Fibroblast of mammary gland (primary cell): ENCODE measurements at regions not wholly inside any gene's neighbourhood (a gene's known extent, or its start where the extent isn't known, plus 50 kb on each side); places are given as distances from the start of the nearest gene placed in this dataset.

Experiments used
- DNase-seq: peaks from one replicate; pipeline ENCODE4 v3.0.0-alpha.2; 2010; ENCODE audit warnings: low read depth
- H3K4me3 ChIP-seq: 2 replicates; pipeline ENCODE4 v1.5.1; 2011; ENCODE audit warnings: low read depth, mild to moderate bottlenecking, low read length, moderate library complexity; ENCODE audit not compliant: control insufficient read depth
- TF ChIP-seq, protein P1 (sequence below): conservative IDR thresholded peaks from 2 replicates; pipeline ENCODE4 v1.5.1; 2011; ENCODE audit warnings: low read depth, low read length, inconsistent platforms; ENCODE audit not compliant: control insufficient read depth, insufficient read depth

DNA sequence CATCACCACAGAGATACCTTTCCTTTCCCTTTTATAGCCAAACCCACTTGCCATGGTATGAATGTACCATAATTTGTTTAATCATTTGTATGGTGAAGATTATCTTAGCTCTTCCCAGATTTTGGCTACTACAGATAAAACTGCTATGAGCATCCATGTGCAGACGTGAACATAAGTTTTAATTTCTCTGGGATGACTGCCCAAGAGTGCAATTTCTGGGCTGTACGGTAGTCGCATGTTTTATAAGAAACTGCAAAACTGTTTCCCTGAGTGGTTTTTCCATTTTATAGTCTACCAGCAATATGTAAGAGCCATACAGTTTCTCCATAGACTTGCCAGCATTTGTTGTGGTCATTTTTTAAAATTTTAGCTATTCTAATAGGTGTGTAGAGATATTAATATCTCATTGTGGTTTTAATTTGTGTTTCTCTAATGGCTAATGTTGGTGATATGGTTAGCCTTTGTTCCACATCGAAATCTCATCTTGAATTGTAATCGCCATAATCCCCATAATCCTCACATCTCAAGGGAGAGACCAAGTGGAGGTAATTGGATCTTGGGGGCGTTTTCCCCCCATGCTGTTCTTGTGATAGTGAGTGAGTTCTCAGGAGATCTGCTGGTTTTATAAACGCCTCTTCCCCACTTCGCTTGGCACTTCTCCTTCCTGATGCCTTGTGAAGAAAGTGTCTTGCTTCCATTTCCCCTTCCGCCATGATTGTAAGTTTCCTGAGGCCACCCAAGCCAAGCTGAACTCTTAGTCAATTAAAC, 628.5 kb upstream of the KLHL29 start:
- TF ChIP-seq, protein P1, sequence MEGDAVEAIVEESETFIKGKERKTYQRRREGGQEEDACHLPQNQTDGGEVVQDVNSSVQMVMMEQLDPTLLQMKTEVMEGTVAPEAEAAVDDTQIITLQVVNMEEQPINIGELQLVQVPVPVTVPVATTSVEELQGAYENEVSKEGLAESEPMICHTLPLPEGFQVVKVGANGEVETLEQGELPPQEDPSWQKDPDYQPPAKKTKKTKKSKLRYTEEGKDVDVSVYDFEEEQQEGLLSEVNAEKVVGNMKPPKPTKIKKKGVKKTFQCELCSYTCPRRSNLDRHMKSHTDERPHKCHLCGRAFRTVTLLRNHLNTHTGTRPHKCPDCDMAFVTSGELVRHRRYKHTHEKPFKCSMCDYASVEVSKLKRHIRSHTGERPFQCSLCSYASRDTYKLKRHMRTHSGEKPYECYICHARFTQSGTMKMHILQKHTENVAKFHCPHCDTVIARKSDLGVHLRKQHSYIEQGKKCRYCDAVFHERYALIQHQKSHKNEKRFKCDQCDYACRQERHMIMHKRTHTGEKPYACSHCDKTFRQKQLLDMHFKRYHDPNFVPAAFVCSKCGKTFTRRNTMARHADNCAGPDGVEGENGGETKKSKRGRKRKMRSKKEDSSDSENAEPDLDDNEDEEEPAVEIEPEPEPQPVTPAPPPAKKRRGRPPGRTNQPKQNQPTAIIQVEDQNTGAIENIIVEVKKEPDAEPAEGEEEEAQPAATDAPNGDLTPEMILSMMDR = no peak
- DNase-seq = no peak
- no peak overlapping the region for H3K4me3 ChIP-seq

DNA sequence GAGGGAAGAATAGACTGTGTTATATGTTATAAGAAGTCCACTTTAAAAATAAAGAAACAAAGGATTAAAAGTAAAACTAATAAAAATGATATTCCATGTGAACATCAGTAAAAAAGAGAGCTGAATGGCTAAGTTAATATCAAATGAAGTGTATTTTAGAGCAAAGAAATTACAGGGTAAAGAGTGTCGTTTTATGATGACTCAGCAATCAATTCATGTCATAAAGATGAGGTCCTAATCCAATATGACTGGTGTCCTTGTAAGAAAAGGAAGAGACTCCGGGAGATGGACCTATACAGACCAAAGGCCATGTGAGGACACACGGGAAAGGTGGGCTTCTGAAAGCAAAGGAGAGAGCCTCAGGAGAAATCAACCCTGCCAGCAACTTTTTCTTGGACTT, 615.5 kb upstream of the KLHL29 start:
- no peak for DNase-seq
- no peak overlapping the region for H3K4me3 ChIP-seq
- TF ChIP-seq, protein P1 = no peak

- H3K4me3 ChIP-seq = no peak overlapping the region
- TF ChIP-seq, protein P1 = no peak
- DNase-seq = no peak
These were observed 600.4 kb upstream of the KLHL29 start for GRCh38 chr2:22784566-22784965.

DNA sequence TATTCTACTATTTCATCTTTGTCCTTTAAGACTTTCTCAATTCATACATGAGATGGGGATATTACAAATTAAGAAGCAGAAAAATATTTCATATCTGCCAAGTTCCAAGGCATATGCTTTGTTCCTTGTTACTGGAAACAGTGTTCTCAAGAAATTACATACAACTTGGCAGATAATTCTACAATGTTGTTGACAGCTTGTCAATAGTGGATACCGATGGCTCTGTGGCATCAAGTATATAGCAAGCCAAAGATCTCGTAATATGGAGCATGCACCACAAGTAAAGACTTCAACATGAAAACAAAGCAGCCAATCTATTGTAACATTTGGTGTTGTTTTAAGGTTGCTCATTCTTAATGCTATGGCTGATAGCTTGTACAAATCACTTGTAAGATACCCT, 598.2 kb upstream of the KLHL29 start:
- DNase-seq = no peak
- H3K4me3 ChIP-seq = no peak overlapping the region
- TF ChIP-seq, protein P1 = no peak

DNA sequence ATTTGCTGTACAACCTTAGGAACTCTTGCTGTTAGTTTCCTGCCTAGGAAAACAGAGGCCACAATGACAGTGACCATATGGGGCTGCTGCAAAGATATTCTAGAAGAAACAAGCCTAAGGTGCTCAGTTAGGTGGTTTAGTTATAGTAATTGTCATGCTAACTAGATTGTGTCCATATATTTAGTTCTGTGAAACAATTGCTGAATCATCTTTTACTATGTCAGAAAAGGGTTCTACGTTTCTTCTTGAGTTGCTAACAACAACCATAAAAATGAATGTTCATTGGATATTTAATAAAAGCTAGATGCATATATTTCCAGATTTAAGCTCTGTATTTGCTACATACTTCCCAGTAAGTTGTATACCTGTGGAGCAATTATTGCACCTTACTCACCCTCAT, 597.2 kb upstream of the KLHL29 start:
- TF ChIP-seq, protein P1 = no peak
- no peak for DNase-seq

DNA sequence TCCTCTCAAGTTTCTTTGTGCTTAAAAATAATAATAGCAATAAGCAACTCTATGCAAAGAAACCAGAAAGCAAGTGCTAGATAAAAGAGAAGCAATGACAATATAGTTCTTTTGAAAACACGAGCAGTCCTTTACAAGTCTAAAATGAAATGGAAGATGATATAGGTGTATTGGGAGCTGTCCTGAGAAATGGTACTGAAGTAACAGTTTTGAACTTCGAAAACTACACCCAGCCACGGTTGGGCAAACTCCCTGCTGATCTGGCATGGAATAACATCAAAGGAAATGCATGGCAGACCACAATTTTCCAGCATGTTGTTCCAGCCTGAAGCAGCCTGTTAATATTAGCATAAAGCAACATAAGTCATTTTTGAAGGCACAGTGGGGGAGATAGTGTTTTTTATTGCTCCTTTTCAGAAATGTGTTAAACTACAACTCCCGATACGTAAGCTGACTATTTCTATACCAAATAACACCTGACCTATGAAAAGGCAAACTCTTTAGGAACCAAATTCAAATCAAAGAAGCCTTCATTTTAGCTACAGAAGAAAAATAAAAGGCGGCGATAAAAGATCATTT, 596.1 kb upstream of the KLHL29 start:
- no peak overlapping the region for H3K4me3 ChIP-seq
- no peak for DNase-seq
- TF ChIP-seq, protein P1 = no peak

More for the DNA sequence above, 597.2 kb upstream of the KLHL29 start:
- H3K4me3 ChIP-seq = no peak overlapping the region

DNA sequence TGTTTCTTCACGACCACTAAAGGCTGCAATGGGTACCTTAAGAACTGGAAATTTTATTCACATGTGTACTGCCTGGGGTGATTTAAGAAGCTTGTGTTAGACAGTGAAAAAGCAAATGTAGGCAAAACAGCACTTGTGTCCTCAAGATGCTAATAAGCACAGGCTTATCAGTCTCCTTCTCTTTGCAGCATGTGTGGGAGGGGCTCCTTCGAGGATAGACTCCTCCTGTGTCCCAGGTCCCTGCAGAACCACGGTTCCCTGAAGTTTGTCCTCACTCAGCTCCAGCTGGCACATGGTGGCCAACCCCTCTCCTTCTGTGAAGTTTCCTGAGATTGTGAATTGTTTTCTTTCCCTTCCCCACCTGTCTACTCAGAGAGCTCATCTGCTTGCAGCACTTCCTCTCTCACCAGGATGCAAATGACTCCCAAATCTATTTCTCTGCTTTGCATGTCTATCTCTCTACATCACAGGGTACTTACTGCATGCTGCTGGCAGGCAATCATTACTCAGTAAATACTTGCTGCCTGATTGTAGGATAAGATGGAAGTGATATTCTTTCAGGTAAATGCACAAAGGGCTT, 589.6 kb upstream of the KLHL29 start:
- TF ChIP-seq, protein P1 = no peak
- no peak for DNase-seq

More for the DNA sequence above, 589.6 kb upstream of the KLHL29 start:
- H3K4me3 ChIP-seq = no peak overlapping the region
